Fibroblast of skin of left quadriceps (primary cell): ENCODE measurements at regions not wholly inside any gene's neighbourhood (a gene's known extent, or its start where the extent isn't known, plus 50 kb on each side); places are given as distances from the start of the nearest gene placed in this dataset.
"Not testable (repeated sequence)": the region's sequence is repeated elsewhere in the genome, so short reads cannot be mapped to it uniquely, and the experiment has no call there.

ENCODE experiments used
- DNase-seq, 2 experiments: peaks; one replicate each; pipeline ENCODE4 v3.0.0-alpha.2; 2013; ENCODE audit warnings: low read depth in 2 of 2

DNA sequence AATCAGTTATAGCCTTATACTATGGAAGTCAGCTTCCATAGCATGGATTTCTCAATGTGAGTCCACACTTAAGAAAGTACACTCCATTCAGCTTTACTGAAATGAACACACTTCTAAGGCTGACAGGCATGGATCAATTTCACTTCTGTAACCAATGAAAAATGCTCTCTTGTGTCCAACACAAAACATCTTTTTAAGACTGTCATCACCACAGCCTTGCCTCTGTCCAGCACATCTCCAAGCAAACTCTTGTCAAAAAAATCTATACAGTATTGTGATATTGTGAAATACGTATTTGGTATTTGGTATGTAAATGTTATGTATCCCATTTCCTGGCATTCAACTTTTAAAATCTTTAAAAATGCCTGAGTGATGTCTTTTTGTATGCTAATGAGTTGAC, 208.7 kb downstream of the RAP2B start:
- DNase-seq, result no peak

DNA sequence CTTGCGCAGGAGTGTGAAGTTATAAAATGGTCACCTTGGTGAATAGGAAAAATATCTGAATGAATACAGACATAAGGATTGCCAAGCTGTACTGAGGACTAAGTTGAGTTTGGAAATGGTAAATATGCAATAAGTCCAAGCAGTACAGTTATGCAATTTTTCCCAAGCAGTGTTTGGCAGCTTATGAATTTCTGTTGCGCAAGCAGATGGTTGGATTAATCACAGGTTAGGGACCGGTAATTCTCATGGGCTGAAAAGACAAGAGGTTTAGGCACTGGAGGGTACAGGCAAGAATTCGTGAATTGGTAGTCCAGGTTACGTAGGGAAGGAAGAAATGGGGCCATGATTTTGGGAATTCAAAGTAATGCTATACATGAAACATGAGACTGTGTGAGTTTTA, 210.3 kb downstream of the RAP2B start:
- DNase-seq, result peak; percentile 38 to 44

DNA sequence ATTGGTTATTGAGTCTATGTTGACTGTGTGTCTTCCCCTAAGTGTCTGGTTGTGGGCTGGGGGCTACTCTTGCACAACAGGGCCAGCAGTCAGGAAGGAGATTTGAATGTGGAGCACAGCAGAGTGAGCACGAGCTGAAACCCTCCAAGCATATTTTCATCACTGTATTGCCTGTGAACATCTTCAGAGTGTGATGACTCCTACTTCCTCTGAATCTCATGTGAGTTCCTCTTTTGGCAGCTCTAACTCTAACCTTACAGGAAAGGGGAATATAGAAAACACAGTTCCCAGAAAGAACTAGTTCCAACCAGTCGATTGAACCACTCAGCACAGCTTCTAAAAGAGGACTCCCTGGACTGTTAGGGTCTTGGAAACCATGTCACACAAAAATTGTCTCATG, 211.6 kb downstream of the RAP2B start:
- DNase-seq, result no peak

DNA sequence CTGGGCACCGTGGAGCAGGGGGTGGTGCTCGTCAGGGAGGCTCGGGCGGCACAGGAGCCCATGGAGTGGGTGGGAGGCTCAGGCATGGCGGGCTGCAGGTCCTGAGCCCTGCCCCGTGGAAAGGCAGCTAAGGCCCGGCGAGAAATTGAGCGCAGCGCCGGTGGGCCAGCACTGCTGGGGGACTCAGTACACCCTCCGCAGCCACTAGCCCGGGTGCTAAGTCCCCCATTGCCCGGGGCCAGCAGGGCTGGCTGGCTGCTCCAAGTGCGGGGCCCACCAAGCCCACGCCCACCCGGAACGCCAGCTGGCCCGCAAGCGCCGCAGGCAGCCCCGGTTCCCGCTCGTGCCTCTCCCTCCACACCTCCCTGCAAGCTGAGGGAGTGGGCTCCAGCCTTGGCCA, 216.3 kb downstream of the RAP2B start:
- DNase-seq, result not testable (repeated sequence)

DNA sequence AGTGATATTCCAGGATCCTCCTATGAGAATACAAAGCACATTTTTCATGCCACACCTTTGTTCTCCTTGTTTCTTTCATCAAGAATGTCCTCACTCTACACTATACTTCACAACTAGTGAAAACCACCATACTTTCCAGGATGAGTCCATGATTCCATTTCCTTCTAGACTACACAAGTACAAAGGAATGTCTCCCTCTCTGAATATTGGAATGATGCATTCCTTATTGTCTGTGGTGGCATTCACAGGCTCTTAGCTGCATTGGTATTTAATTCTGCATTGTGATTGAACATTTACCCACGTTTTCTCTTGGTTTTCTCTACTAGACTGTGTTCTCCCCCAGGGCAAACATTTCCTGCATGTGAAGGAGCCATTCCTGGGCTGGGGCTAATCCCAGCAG, 217.5 kb downstream of the RAP2B start:
- DNase-seq, result peak; percentile 5 to 9

DNA sequence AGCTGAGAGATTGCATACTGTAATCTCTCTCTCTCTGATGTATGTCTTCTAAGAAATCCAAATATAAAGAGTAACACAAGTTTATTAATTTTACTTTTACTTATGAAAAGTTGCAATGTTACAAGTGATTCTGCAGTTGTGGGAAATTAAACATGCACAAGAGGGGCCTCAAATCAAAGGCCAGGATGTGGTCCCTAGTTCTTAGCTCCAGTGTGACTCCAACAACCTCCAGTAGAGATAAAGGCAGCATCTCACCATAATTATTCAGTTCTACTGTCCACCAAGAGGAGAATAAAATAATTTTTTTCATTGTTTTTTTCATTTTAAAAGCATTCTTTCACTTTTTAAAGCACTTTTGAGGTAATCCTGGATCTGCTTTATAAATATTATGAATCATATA, 223.3 kb downstream of the RAP2B start:
- DNase-seq, result no peak

DNA sequence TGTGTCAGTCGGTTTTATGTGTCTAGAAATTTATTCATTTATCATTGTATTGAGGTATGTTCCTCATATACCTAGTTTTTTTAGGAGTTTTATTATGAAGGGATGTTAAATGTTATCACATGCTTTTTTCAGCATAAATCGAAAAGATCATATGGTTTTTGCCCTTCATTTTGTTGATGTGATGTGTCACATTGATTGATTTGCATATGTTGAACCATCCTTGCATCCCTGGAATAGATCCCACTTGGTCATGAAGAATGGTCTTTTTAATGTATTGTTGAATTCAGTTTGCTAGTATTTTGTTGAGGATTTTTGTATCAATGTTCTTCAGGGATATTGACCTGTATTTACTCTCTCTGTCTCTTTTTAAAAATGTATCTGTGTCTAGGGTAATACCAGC, 230.3 kb downstream of the RAP2B start:
- DNase-seq, result no peak

DNA sequence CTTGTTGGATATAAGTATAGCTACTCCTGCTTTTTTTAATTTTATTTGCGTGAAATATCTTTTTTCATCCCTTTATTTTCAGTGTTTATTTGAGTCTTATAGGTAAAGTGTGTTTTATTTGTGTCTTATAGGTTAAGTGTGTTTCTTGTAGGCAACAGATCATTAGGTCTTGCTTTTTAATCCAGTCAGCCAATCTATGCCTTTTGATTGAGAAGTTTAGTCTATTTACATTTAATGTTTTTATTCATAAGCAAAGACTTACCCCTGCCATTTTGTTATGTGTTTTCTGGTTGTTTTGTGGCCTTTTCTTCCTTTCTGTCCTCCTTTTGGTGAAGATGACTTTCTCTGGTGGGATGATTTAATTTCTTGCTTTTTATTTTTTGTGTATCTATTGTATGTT, 232.0 kb downstream of the RAP2B start:
- no peak for DNase-seq

DNA sequence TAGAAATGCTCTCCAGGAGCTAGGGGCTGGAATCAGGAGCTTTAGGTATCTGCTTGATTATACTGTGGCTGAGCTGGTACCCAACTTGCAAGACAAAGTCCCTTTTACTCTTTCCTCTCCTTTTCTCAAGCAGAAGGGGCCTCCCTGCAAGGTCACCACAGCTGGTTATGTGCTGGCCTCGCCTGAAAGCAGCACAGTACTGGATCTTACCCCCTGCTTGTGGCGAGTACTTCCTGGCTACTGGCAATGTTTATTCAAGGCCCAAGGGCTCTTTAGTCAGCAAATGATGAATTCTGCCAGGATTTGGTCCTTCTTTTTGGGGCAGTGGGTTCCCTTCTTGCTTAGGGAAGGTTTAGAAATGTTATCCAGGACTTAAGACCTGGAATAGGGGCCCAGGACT, 234.6 kb downstream of the RAP2B start:
- no peak for DNase-seq

DNA sequence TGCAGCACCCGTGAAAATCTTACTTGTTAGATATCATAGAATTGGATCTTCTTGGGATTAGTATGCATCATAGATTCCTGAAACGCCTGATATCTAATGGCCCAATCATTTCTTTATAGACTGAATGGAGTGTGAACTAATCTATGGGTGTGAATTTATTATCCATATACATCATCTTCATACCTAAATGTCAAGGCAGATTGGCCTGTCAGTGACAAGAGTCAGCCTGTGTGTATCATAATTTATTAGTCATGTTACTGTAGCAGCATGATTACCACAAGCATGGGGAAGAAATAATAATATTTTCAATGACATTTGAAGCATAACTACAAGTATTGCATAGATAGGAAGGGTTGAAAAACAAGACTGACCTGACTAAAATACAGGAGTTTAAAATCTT, 235.8 kb downstream of the RAP2B start:
- DNase-seq, result no peak

DNA sequence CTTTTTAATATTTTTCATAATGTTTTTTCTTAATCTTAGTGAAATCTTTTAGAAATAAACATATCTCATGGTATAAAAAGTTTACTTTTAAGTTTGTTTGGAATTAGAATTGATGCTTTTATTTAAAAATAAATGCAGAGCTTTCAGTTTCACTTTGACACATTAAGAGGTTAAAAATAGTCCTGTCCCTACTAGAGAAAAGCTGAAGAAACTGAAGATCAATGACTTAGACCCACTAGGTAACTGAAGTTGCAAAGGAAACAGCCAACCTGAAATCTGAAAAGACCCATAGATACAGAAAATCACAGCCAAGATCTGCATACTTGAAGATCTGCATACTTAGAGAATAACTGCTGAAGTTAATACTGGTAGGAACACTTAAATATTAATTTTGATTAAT, 237.6 kb downstream of the RAP2B start:
- DNase-seq, result no peak

DNA sequence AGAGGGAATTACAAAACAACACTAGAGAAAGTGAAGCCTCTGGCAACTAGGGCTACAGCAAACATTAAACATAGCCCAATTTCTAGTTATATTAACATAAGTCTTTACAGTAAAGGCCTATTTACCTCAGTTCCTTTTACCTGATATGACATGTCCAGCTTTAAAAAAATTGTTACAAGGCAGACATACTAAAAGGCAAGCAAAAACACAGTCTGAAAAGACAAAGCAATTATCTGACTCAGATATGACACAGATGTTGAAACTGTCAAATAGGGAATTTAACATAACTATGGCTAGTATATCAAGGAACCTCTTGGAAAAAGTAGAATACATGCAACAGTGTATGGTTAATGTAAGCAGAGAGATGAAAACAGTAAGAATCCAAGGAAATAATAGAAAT, 238.6 kb downstream of the RAP2B start:
- DNase-seq, result no peak

DNA sequence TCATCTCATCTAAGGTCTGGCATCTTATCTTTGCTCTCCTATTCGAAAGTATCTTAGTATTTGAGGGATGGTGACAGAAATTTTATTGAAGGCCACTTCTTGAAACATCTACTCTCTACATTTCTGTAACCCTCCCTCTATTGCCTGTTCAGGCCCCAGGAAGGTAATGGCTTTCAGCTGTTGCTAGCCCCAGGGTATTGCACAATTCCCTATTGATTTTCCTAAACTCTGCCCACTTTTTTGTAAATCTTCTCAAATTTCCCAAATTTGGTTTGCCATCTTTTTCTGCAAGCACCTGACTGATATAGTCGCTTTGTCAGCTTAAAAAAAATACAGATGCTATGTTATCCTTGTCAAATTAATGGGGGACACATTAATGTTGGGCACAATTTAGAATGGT, 242.1 kb downstream of the RAP2B start:
- no peak for DNase-seq

DNA sequence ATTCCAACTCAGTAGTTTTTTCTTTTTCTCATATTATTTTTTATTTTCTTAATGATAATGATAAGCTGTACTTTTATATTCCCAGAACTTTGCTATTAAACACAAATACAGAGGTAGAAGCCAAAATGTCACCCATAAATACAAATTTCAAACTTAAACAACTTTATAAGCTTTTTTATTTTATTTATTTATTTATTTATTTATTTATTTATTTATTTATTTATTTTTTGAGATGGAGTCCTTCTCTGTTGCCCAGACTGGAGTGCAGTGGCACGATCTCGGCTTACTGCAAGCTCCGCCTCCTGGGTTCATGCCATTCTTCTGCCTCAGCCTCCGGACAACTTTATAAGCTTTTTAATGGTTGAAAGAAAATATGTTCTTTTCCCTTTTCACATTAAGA, 243.3 kb downstream of the RAP2B start:
- DNase-seq, result not testable (repeated sequence)

DNA sequence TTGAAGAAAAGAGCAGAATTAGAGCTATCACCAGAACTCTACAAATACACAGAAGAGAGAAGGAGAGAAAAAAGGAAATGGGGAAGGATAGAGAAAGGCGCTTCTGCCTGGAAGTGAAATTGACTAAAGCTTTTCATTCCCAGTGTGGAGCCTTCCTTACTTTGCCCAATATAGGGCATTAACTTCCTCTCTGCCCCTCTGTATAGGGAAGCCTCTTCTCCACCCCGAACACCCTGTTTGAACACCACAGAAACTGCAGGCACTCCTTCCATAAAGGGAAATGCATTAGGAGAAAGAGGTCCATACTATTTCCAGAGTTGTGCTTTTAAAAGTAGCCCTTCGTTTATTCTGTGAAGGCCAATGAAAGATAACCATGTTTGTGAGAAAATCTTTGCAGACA, 248.5 kb downstream of the RAP2B start:
- no peak for DNase-seq

DNA sequence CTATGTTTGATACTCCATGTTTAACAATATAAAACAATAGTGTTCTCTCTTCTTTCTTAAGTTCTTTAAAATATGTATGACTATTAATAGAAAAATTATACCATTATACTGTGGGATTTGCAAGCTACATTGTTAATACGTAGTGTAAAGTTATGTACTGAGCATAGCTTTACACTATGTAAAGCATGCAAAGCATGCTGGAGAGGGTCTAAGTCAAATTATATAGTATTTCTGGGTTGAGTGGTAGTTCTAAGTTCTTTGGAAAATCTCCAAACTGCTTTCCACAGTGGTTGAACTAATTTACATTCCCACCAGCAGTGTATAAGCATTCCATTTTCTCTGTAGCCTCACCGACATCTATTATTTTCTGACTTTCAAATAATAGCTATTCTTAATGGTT, 253.0 kb downstream of the RAP2B start:
- peak; percentile 19 to 23 for DNase-seq

DNA sequence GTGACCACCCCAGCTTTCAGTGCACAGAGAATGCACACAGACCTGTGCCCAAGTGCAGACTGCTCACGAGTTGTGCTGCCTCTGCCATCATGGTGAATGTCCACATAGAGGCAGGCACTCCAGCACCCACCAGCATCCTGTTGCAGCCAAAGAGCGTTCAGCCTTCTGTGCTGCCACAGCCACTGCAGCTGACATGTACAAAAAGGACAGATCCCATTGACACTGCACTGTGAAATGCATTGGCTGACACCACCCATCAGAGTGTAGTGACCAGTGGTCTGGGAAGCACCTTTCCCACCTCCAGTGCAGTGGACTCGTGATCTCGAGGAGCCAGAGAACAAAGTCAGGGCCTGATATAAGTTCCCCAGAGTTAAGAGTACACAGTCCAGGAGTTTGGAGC, 260.3 kb downstream of the RAP2B start:
- no peak for DNase-seq

DNA sequence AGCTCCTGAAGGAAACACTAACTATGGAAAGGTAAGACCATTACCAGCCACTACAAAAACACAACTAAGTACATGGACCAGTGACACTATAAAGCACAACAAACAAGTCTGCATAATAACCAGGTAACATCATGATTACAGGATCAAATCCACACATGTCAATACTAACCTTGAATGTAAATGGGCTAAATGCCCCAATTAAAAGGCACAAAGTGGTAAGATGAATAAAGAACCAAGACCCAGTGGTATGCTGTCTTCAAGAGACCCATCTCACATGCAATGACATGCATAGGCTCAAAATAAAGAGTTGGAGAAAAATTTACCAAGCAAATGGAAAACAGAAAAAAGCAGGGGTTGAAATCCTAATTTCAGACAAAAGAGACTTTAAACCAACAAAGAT, 261.8 kb downstream of the RAP2B start:
- not testable (repeated sequence) for DNase-seq

DNA sequence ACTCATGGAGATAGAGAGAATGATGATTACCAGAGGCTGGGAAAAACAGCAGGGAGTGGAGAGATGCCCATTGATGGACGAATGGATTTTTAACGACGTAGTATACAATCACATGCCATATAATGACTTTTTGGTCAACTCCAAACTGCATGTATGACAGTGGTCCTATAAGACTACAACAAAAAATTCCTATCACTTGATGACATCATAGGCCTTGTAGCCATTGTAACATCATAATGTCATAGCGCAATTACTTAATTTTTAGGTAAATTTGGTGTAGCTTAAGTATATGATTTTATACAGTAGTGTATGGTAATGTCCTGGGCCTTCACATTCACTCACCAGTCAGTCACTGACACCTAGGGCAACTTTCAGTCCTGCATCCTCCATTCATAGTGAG, 264.3 kb downstream of the RAP2B start:
- no peak for DNase-seq

DNA sequence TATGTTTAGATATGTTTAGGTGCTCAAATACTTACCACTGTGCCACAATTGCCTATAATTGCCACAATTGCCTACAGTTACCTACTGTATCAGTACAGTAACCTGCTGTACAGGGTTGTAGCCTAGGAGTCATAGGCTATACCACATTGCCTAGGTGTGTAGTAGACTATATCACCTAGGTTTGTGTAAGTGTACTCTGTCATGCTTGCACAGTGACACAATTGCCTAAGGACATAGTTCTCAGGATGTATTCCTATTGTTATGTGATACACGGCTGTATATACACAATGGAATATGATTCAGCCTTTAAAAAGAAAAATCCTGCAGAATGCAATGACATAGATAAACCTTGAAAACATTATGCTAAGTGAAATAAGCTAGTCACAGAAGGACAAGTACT, 264.8 kb downstream of the RAP2B start:
- DNase-seq, result no peak

DNA sequence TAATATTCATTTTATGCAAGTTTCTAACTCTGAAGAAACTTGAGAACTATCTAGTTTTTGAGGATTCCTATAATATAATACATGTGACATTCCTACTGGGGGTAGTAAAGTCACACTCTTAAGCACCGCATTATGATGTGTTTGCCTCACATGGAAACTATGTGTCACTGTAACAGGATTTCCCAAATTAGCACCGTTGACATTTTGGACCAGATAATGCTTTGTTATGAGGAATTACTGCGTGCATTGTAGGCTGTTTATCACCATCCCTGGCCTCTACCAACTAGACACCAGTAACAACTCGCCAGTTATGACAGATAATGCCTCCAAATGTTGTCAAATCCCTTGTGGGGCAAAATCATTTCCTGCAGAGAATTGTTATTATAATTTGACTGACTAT, 267.8 kb downstream of the RAP2B start:
- no peak for DNase-seq

DNA sequence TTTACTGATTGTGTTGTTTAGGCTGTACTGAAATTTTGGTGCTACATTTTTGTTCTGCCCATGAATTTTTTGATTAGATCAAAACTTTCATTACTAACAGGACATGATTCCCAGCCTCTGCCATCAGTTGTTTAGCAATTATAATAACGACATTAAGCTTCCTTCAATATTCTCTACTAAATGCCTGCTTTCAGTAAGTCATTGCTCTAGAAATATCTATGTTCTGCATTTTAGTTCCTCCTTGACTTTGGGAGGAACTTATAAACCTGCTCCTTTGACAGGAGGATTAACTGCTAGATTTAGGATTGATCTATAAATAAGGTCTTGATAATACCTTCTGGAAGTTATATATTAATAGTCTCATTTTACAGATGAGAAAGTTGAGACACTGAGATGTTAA, 269.1 kb downstream of the RAP2B start:
- no peak for DNase-seq

DNA sequence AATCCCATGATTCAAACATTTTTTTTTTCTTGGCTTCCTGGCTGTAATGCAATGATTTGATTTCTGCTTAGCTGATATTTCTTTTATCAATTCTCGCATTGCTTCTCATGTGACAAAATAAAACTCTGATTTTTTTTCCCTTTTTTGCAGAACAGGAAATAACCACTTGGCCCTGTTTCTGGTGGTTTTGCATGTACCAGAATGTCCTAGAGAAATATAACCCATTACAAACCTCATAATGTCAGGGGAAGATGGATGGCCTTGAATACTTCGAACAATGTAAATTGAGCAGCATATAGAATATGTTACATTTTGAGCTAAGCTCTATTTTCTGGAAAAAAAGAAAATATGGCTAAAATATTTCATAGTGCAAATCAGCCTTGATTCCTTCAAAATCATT, 275.6 kb downstream of the RAP2B start:
- DNase-seq, result no peak

DNA sequence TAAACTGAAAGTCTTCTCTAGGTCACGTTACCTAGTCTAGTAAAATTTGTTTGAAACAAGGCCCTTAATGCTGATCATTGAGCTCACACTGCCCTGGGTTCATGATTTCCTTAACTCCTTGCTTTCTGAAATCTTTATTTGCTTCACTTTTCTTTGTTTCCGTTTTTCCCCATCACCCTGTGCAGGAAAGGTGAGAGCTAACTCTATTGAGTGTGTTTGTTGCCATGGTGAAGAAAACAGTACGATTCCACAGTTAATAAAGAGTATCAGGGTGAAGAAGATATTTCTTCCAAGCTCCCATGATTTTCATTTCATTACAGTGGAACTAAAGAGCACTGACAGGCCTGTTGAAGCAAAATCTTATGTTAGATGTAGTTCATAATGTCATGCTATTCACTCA, 276.2 kb downstream of the RAP2B start:
- no peak for DNase-seq

DNA sequence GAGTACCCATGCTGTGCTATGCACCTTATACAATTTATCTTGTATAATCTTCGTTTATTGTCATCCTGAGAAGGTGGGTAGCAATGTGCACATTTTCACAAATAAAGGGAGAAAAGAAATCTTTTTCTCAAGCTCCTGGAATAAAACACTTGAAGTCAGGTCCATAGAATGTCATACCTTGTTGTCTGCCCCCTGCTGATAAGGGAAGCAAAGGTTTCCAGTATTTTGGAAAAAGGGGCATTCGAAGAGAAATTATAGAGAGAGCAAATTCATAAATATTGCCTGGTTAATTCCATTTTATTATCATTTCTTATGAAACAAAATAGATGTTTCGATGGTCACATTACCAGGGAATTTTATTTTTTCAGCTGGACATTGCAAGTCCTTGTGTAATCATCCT, 277.8 kb downstream of the RAP2B start:
- DNase-seq, result no peak
